HepG2 (cell line): ENCODE measurements at regions not wholly inside any gene's neighbourhood (a gene's known extent, or its start where the extent isn't known, plus 50 kb on each side); places are given as distances from the start of the nearest gene placed in this dataset.

ENCODE experiments used
- ATF1 ChIP-seq: IDR thresholded peaks from 2 replicates; pipeline ENCODE4 v1.6.1; 2016; ENCODE audit warnings: mild to moderate bottlenecking, control low read depth
- MIXL1 ChIP-seq: IDR thresholded peaks from 2 replicates; pipeline ENCODE4 v1.6.1; 2016
- MXI1 ChIP-seq: IDR thresholded peaks from 3 replicates; pipeline ENCODE4 v1.6.1; 2012; ENCODE audit warnings: low read depth, low read length, inconsistent platforms, borderline replicate concordance
- ZNF709 ChIP-seq: sonication (generic); formaldehyde crosslinking; IDR thresholded peaks from 2 replicates; pipeline ENCODE4 v1.5.0; 2020; ENCODE audit warnings: mild to moderate bottlenecking, missing genetic modification reagents
- TF ChIP-seq, protein P1 (sequence below): IDR thresholded peaks from 2 replicates; pipeline ENCODE4 v1.6.1; 2012; ENCODE audit warnings: low read length, improper control_type of control experiment
- TF ChIP-seq, protein P2 (sequence below): sonication (generic); formaldehyde crosslinking; IDR thresholded peaks from 2 replicates; pipeline ENCODE4 v1.4.0; 2020; ENCODE audit warnings: missing genetic modification reagents
- TF ChIP-seq, protein P3 (sequence below): sonication (generic); formaldehyde crosslinking; IDR thresholded peaks from 2 replicates; pipeline ENCODE4 v1.5.0; 2020; ENCODE audit warnings: mild to moderate bottlenecking, missing genetic modification reagents, borderline replicate concordance

DNA sequence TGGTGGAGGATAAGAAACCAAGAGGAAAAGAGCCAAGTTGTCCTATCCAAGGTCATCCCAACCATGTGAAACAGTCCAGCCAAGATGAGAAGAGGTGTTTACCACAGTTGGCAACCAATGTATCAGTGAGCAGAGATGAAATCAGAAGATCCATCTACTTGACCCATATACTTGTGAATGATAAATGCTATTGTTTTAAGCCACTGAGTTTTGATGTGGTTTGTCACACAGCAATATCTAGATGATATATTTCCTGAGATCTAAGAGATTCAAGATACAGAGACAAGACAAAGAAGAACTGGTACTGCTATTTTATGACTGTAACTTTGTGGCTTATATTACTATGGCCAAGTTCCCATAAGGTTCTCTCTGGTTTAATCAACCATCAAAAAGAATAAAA lies 721.2 kb downstream of the MAFB start (continued):
- TF ChIP-seq, protein P1, sequence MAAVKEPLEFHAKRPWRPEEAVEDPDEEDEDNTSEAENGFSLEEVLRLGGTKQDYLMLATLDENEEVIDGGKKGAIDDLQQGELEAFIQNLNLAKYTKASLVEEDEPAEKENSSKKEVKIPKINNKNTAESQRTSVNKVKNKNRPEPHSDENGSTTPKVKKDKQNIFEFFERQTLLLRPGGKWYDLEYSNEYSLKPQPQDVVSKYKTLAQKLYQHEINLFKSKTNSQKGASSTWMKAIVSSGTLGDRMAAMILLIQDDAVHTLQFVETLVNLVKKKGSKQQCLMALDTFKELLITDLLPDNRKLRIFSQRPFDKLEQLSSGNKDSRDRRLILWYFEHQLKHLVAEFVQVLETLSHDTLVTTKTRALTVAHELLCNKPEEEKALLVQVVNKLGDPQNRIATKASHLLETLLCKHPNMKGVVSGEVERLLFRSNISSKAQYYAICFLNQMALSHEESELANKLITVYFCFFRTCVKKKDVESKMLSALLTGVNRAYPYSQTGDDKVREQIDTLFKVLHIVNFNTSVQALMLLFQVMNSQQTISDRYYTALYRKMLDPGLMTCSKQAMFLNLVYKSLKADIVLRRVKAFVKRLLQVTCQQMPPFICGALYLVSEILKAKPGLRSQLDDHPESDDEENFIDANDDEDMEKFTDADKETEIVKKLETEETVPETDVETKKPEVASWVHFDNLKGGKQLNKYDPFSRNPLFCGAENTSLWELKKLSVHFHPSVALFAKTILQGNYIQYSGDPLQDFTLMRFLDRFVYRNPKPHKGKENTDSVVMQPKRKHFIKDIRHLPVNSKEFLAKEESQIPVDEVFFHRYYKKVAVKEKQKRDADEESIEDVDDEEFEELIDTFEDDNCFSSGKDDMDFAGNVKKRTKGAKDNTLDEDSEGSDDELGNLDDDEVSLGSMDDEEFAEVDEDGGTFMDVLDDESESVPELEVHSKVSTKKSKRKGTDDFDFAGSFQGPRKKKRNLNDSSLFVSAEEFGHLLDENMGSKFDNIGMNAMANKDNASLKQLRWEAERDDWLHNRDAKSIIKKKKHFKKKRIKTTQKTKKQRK = no peak
- TF ChIP-seq, protein P2, sequence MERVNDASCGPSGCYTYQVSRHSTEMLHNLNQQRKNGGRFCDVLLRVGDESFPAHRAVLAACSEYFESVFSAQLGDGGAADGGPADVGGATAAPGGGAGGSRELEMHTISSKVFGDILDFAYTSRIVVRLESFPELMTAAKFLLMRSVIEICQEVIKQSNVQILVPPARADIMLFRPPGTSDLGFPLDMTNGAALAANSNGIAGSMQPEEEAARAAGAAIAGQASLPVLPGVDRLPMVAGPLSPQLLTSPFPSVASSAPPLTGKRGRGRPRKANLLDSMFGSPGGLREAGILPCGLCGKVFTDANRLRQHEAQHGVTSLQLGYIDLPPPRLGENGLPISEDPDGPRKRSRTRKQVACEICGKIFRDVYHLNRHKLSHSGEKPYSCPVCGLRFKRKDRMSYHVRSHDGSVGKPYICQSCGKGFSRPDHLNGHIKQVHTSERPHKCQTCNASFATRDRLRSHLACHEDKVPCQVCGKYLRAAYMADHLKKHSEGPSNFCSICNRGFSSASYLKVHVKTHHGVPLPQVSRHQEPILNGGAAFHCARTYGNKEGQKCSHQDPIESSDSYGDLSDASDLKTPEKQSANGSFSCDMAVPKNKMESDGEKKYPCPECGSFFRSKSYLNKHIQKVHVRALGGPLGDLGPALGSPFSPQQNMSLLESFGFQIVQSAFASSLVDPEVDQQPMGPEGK = no peak
- no peak for TF ChIP-seq ATF1 (CRISPR knock-in tag)
- no peak for TF ChIP-seq MXI1
- TF ChIP-seq, protein P3, sequence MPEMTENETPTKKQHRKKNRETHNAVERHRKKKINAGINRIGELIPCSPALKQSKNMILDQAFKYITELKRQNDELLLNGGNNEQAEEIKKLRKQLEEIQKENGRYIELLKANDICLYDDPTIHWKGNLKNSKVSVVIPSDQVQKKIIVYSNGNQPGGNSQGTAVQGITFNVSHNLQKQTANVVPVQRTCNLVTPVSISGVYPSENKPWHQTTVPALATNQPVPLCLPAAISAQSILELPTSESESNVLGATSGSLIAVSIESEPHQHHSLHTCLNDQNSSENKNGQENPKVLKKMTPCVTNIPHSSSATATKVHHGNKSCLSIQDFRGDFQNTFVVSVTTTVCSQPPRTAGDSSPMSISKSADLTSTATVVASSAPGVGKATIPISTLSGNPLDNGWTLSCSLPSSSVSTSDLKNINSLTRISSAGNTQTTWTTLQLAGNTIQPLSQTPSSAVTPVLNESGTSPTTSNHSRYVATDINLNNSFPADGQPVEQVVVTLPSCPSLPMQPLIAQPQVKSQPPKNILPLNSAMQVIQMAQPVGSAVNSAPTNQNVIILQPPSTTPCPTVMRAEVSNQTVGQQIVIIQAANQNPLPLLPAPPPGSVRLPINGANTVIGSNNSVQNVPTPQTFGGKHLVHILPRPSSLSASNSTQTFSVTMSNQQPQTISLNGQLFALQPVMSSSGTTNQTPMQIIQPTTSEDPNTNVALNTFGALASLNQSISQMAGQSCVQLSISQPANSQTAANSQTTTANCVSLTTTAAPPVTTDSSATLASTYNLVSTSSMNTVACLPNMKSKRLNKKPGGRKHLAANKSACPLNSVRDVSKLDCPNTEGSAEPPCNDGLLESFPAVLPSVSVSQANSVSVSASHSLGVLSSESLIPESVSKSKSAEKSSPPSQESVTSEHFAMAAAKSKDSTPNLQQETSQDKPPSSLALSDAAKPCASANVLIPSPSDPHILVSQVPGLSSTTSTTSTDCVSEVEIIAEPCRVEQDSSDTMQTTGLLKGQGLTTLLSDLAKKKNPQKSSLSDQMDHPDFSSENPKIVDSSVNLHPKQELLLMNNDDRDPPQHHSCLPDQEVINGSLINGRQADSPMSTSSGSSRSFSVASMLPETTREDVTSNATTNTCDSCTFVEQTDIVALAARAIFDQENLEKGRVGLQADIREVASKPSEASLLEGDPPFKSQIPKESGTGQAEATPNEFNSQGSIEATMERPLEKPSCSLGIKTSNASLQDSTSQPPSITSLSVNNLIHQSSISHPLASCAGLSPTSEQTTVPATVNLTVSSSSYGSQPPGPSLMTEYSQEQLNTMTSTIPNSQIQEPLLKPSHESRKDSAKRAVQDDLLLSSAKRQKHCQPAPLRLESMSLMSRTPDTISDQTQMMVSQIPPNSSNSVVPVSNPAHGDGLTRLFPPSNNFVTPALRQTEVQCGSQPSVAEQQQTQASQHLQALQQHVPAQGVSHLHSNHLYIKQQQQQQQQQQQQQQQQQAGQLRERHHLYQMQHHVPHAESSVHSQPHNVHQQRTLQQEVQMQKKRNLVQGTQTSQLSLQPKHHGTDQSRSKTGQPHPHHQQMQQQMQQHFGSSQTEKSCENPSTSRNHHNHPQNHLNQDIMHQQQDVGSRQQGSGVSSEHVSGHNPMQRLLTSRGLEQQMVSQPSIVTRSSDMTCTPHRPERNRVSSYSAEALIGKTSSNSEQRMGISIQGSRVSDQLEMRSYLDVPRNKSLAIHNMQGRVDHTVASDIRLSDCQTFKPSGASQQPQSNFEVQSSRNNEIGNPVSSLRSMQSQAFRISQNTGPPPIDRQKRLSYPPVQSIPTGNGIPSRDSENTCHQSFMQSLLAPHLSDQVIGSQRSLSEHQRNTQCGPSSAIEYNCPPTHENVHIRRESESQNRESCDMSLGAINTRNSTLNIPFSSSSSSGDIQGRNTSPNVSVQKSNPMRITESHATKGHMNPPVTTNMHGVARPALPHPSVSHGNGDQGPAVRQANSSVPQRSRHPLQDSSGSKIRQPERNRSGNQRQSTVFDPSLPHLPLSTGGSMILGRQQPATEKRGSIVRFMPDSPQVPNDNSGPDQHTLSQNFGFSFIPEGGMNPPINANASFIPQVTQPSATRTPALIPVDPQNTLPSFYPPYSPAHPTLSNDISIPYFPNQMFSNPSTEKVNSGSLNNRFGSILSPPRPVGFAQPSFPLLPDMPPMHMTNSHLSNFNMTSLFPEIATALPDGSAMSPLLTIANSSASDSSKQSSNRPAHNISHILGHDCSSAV (CRISPR knock-in tag) = no peak
- TF ChIP-seq MIXL1 = no peak
- no peak for TF ChIP-seq ZNF709
- TF ChIP-seq, all 625 proteins: peak for 0
